Activated T-helper 1 cell treated with anti-CD3 and anti-CD28 coated beads, Interleukin-12 subunit alpha, Interleukin-12 subunit beta, Interleukin-2, Interleukin-4 antibody, amounts not matched to agents 30 ng/mL and 10 ng/mL and 1 ng/mL, durations not matched to agents 14 hours and 24 hours and 36 hours (primary cell): ENCODE measurements at regions not wholly inside any gene's neighbourhood (a gene's known extent, or its start where the extent isn't known, plus 50 kb on each side); places are given as distances from the start of the nearest gene placed in this dataset.

Source experiments
- DNase-seq: peaks from one replicate; pipeline ENCODE4 v3.0.0; 2021; ENCODE audit warnings: low spot score
- H3K27ac Mint-ChIP-seq: one replicate; pipeline ENCODE4 v1.8.0; 2021; ENCODE audit warnings: mild to moderate bottlenecking, mixed read lengths
- H3K27me3 Mint-ChIP-seq: one replicate; pipeline ENCODE4 v1.8.0; 2022; ENCODE audit warnings: mild to moderate bottlenecking, moderate library complexity, mixed read lengths; ENCODE audit not compliant: insufficient read depth
- H3K36me3 Mint-ChIP-seq: one replicate; pipeline ENCODE4 v1.8.0; 2021; ENCODE audit warnings: low read depth, mixed read lengths
- H3K4me1 Mint-ChIP-seq: one replicate; pipeline ENCODE4 v1.8.0; 2021; ENCODE audit warnings: low read depth, mixed read lengths
- H3K4me3 Mint-ChIP-seq: one replicate; pipeline ENCODE4 v1.8.0; 2021; ENCODE audit warnings: mild to moderate bottlenecking, moderate library complexity, mixed read lengths
- H3K9me3 Mint-ChIP-seq: one replicate; pipeline ENCODE4 v1.8.0; 2021; ENCODE audit warnings: mixed read lengths
- intact Hi-C: fragments of 100-400 bp; cut with micrococcal nuclease; formaldehyde crosslinking; loops from one replicate; pipeline ENCODE4 v1.15.1; 2024

DNA sequence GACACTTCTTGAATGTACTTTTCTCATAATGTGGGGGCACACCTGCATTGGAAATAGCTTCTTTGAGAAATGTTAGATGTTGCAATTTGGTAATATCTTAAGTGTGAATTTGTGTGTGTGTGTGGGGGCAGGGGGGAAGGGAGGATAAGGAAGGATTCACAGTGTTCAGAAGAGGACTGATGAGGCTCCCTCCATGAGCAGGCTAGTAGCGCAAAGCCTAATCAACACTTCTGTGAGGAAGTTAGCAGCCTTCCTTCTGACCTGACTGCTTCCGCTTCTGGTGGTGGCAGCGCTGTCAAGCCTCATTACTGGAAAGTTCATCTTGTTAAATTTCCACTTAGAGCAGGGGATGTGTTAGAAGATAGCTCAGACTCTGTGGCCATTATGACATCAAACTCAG, 295.4 kb upstream of the SPRED2 start:
- DNase-seq, result no peak
- no peaks in the 10 kb centered on the region for H3K9me3 Mint-ChIP-seq
- no peaks in the 10 kb centered on the region for H3K36me3 Mint-ChIP-seq
- intact Hi-C loops, result no loop called here
- no peaks in the 10 kb centered on the region for H3K4me1 Mint-ChIP-seq
- no peak overlapping the region for H3K27ac Mint-ChIP-seq
- no peak overlapping the region for H3K4me3 Mint-ChIP-seq
- no peaks in the 10 kb centered on the region for H3K27me3 Mint-ChIP-seq

GRCh38 chr2:65727381-65727780, 295.0 kb upstream of the SPRED2 start:
- Mint-ChIP-seq H3K27ac (no peak overlapping the region), H3K4me1 (no peaks in the 10 kb centered on the region), H3K4me3 (no peak overlapping the region), H3K27me3 (no peaks in the 10 kb centered on the region), H3K9me3 (no peaks in the 10 kb centered on the region), H3K36me3 (no peaks in the 10 kb centered on the region)
- no peak for DNase-seq
- intact Hi-C loops, result no loop called here

- Mint-ChIP-seq H3K36me3 (no peaks in the 10 kb centered on the region), H3K27me3 (no peaks in the 10 kb centered on the region), H3K27ac (no peak overlapping the region), H3K4me1 (no peaks in the 10 kb centered on the region), H3K9me3 (no peaks in the 10 kb centered on the region), H3K4me3 (no peak overlapping the region)
- DNase-seq, result no peak
- intact Hi-C loops, result no loop called here
Measured at GRCh38 chr2:65724752-65725151, 292.4 kb upstream of the SPRED2 start.

DNA sequence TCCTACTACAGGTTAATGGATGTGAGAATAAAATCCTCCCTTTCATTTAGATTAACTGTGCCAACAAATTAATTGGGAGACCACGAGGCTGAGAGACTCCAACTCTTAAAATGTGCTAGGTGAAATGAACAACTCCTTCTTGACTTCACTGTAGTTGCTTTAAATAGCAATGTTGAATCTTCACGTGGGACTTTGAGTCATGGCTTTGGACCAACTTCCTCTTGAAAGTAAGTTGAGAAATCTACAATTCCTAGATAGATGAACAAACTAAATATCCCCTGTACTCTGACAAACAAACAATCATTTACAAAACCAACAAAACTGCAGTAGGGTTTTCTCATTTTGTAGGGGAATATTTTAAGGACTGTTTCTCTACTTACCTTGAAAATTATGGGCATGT, 291.9 kb upstream of the SPRED2 start:
- no peaks in the 10 kb centered on the region for H3K9me3 Mint-ChIP-seq

GRCh38 chr2:65722028-65722778, 289.8 kb upstream of the SPRED2 start:
- DNase-seq, result no peak
- no peaks in the 10 kb centered on the region for H3K36me3 Mint-ChIP-seq
- no peaks in the 10 kb centered on the region for H3K27me3 Mint-ChIP-seq
- H3K9me3 Mint-ChIP-seq, result no peaks in the 10 kb centered on the region
- H3K4me3 Mint-ChIP-seq, result no peak overlapping the region
- no peak overlapping the region for H3K27ac Mint-ChIP-seq
- intact Hi-C loops, result no loop called here
- H3K4me1 Mint-ChIP-seq, result no peaks in the 10 kb centered on the region

More for the DNA sequence above, 291.9 kb upstream of the SPRED2 start:
- no peak for DNase-seq
- H3K27me3 Mint-ChIP-seq, result no peaks in the 10 kb centered on the region
- no peak overlapping the region for H3K27ac Mint-ChIP-seq
- H3K4me3 Mint-ChIP-seq, result no peak overlapping the region
- H3K36me3 Mint-ChIP-seq, result no peaks in the 10 kb centered on the region
- intact Hi-C loops, result no loop called here
- H3K4me1 Mint-ChIP-seq, result no peaks in the 10 kb centered on the region

GRCh38 chr2:65716698-65717097, 284.3 kb upstream of the SPRED2 start:
- intact Hi-C loops, result no loop called here
- no peaks in the 10 kb centered on the region for H3K9me3 Mint-ChIP-seq

GRCh38 chr2:65715323-65715722, 282.9 kb upstream of the SPRED2 start:
- Mint-ChIP-seq H3K27me3 (no peaks in the 10 kb centered on the region), H3K4me3 (no peak overlapping the region)

More at GRCh38 chr2:65716698-65717097, 284.3 kb upstream of the SPRED2 start:
- Mint-ChIP-seq H3K4me1 (no peaks in the 10 kb centered on the region), H3K36me3 (no peaks in the 10 kb centered on the region), H3K27ac (no peak overlapping the region), H3K27me3 (no peaks in the 10 kb centered on the region), H3K4me3 (no peak overlapping the region)
- DNase-seq, result no peak

DNA sequence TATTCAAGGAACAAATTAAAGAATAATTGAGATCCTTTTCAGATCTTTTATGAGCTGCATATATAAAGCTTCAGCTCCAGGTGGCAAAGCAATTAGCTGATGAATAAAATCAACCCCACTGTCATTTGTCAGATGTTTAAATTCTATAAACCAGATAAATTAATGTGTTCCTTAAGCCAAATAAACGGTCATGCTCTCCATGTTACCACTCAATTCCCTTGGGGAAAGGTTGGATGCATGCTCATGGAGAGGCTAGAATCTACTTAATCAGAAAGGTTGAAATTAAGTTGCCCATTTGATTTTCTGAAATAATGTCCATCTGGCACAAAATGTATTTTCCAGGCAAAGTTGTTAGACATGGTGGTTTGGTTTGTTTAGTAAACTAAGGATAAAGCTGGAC, 282.5 kb upstream of the SPRED2 start:
- H3K36me3 Mint-ChIP-seq, result no peaks in the 10 kb centered on the region
- no peak for DNase-seq
- intact Hi-C loops, result no loop called here

More at GRCh38 chr2:65715323-65715722, 282.9 kb upstream of the SPRED2 start:
- no peaks in the 10 kb centered on the region for H3K36me3 Mint-ChIP-seq
- no peak overlapping the region for H3K27ac Mint-ChIP-seq
- no peak for DNase-seq
- intact Hi-C loops, result no loop called here
- no peaks in the 10 kb centered on the region for H3K4me1 Mint-ChIP-seq
- no peaks in the 10 kb centered on the region for H3K9me3 Mint-ChIP-seq

DNA sequence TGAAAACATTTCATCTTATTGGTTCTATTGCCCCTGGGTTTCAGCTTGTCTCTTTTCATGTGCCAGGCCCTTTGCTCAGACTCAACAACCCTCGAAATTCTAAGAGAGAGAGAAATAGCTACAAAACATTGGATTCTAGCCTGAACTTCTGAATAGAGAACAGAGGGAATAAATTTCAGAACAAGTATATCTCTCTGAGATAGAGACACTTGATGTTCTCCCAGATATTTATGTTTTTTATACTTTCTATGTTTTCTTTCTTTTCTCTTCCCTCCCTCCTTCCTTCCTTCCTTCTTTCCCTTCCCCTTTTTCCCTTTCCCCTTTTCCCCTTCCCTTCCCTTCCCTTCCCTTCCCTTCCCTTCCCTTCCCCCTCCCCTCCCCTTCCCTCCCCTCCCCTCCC, 279.5 kb upstream of the SPRED2 start:
- intact Hi-C loops, result no loop called here
- H3K27ac Mint-ChIP-seq, result no peak overlapping the region

More for the DNA sequence above, 282.5 kb upstream of the SPRED2 start:
- H3K4me3 Mint-ChIP-seq, result no peak overlapping the region
- no peaks in the 10 kb centered on the region for H3K27me3 Mint-ChIP-seq
- no peaks in the 10 kb centered on the region for H3K4me1 Mint-ChIP-seq
- no peaks in the 10 kb centered on the region for H3K9me3 Mint-ChIP-seq
- H3K27ac Mint-ChIP-seq, result no peak overlapping the region

DNA sequence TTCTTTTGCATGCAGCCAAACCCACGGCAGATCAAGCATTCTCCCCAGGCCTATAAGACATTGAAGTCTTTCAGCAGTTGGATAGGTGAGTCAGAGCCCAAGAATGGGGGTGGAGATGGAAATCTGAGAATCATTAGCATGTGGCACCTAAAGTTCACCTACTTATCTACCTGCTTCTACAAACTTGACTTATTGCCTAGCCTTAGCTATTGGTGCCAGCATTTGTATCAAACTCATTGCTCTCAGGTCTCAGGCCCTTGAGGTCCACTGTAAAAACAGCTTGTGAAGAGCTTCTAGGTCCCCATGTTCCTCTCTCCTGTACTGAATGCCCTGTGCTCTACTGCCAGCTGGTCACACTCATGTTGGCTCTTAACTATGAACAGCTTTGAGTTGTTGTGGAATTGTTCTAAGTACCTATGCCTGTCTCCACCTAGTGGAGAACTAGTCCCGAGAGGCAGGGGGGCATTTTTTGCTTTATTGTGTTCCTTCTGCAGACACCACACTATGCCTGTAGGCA, 278.4 kb upstream of the SPRED2 start:
- H3K27ac Mint-ChIP-seq, result no peak overlapping the region
- no peaks in the 10 kb centered on the region for H3K9me3 Mint-ChIP-seq
- H3K36me3 Mint-ChIP-seq, result no peaks in the 10 kb centered on the region
- no peaks in the 10 kb centered on the region for H3K27me3 Mint-ChIP-seq
- no peak for DNase-seq
- H3K4me3 Mint-ChIP-seq, result no peak overlapping the region
- intact Hi-C loops, result no loop called here
- no peaks in the 10 kb centered on the region for H3K4me1 Mint-ChIP-seq

More for the DNA sequence above, 279.5 kb upstream of the SPRED2 start:
- Mint-ChIP-seq H3K27me3 (no peaks in the 10 kb centered on the region), H3K4me1 (no peaks in the 10 kb centered on the region), H3K9me3 (no peaks in the 10 kb centered on the region), H3K36me3 (no peaks in the 10 kb centered on the region), H3K4me3 (no peak overlapping the region)
- no peak for DNase-seq

GRCh38 chr2:65710356-65710755, 278.0 kb upstream of the SPRED2 start:
- no peaks in the 10 kb centered on the region for H3K36me3 Mint-ChIP-seq

DNA sequence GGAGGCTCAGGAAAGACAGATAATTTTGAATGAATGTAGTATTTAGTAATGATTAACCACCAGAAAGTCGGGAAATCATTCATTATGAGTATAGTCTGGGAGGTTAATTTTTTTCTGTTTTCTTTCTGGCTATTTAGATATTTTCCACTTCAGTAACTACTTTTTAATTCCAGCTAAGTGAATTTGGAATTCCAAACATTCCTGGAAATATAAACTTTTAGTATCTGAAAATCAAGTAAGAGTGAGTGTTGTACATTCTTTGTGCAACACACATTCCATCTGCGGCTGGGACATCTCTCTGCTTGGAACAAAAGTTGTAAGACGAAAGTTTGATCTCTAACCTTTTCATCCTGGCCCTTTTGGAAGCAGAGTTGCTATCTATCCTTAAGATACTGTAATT, 275.7 kb upstream of the SPRED2 start:
- no peak for DNase-seq
- no peaks in the 10 kb centered on the region for H3K9me3 Mint-ChIP-seq
- H3K4me1 Mint-ChIP-seq, result no peaks in the 10 kb centered on the region
- no peaks in the 10 kb centered on the region for H3K27me3 Mint-ChIP-seq
- no peaks in the 10 kb centered on the region for H3K36me3 Mint-ChIP-seq
- intact Hi-C loops, result no loop called here
- H3K27ac Mint-ChIP-seq, result no peak overlapping the region
- no peak overlapping the region for H3K4me3 Mint-ChIP-seq

More at GRCh38 chr2:65710356-65710755, 278.0 kb upstream of the SPRED2 start:
- Mint-ChIP-seq H3K4me1 (no peaks in the 10 kb centered on the region), H3K27ac (no peak overlapping the region), H3K9me3 (no peaks in the 10 kb centered on the region), H3K4me3 (no peak overlapping the region), H3K27me3 (no peaks in the 10 kb centered on the region)
- intact Hi-C loops, result no loop called here
- no peak for DNase-seq

DNA sequence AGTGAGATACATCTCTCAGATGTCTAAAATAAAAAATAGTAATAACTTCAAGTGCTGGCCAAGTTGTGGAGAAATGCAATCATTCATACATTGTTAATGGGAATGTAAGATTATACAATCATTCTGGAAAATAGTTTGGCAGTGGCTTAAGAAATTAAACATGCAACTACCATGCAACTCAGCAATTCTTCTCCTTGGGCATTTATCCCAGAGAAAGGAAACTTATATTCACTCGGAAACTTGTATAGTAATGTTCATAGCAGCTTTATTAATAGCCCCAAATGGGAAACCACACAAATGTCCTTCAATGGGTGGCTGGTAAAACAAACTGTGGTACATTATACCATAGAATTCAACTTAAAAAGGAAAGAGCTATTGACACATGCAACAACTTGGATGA, 274.0 kb upstream of the SPRED2 start:
- no peaks in the 10 kb centered on the region for H3K4me1 Mint-ChIP-seq
- no peaks in the 10 kb centered on the region for H3K36me3 Mint-ChIP-seq
- H3K27ac Mint-ChIP-seq, result no peak overlapping the region
- no peak overlapping the region for H3K4me3 Mint-ChIP-seq
- intact Hi-C loops, result no loop called here
- no peaks in the 10 kb centered on the region for H3K27me3 Mint-ChIP-seq
- no peak for DNase-seq
- H3K9me3 Mint-ChIP-seq, result no peaks in the 10 kb centered on the region

DNA sequence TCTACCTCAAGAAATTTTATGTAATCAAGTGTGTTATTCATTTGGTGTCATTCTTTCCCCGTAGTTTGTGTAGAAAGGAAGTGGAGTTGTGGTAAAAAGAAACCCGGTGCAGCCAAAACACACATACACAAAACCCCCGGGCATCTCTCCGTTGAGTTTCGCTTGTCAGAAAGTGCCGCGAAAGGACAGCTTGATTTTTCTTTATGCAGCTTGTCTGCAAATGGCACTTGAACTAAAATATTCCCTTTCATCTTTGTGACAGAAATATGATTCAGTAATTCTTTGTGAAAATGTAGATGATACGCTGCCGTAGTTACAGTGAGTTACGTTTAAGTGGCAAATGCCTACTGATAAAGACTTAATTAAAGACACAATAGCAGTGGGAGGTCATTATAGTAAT, 268.8 kb upstream of the SPRED2 start:
- no peak for DNase-seq
- no peaks in the 10 kb centered on the region for H3K27me3 Mint-ChIP-seq
- H3K4me3 Mint-ChIP-seq, result no peak overlapping the region
- H3K27ac Mint-ChIP-seq, result no peak overlapping the region
- no peaks in the 10 kb centered on the region for H3K4me1 Mint-ChIP-seq
- intact Hi-C loops, result no loop called here
- H3K36me3 Mint-ChIP-seq, result no peaks in the 10 kb centered on the region
- no peaks in the 10 kb centered on the region for H3K9me3 Mint-ChIP-seq
